Neural cell (in vitro differentiated cells): ENCODE measurements at regions not wholly inside any gene's neighbourhood (a gene's known extent, or its start where the extent isn't known, plus 50 kb on each side); places are given as distances from the start of the nearest gene placed in this dataset.

Experiments used
- CTCF ChIP-seq: fragments of 450-650 bp; IDR thresholded peaks from 2 replicates; pipeline ENCODE4 v1.5.1; 2014; ENCODE audit warnings: antibody characterized with exemption, mild to moderate bottlenecking, moderate library complexity; ENCODE audit not compliant: poor library complexity, severe bottlenecking
- EZH2 ChIP-seq: fragments of 200-600, 300-800 bp; shearing (Covaris generic), sonication (generic); IDR thresholded peaks from 2 replicates; pipeline ENCODE4 v1.6.1; 2014; ENCODE audit warnings: antibody characterized with exemption, low read length, borderline replicate concordance, mild to moderate bottlenecking; ENCODE audit not compliant: insufficient read depth, poor library complexity, severe bottlenecking
- POLR2AphosphoS5 ChIP-seq: IDR thresholded peaks from 2 replicates; pipeline ENCODE4 v1.6.1; 2012
- REST ChIP-seq: IDR thresholded peaks from 2 replicates; pipeline ENCODE4 v1.6.1; 2012; ENCODE audit warnings: borderline replicate concordance
- SMC3 ChIP-seq: fragments of 450-650 bp; conservative IDR thresholded peaks from 2 replicates; pipeline ENCODE4 v1.6.1; 2014; ENCODE audit warnings: antibody characterized with exemption, mild to moderate bottlenecking, moderate library complexity; ENCODE audit not compliant: poor library complexity

GRCh38 chr10:35910234-35910633 is 268.1 kb upstream of the FZD8 start:
- TF ChIP-seq CTCF = no peak
- TF ChIP-seq POLR2AphosphoS5 = no peak
- TF ChIP-seq SMC3 = no peak
- TF ChIP-seq EZH2 = no peak
- TF ChIP-seq REST = no peak
